HG02840 (cell line): ENCODE measurements at regions not wholly inside any gene's neighbourhood (a gene's known extent, or its start where the extent isn't known, plus 50 kb on each side); places are given as distances from the start of the nearest gene placed in this dataset.
"Not testable (repeated sequence)": the region's sequence is repeated elsewhere in the genome, so short reads cannot be mapped to it uniquely, and the experiment has no call there.

Experiments used
- ATAC-seq: cut with Tn5 transposase; IDR thresholded peaks from one replicate; pipeline ENCODE4 v1.9.1; 2021; ENCODE audit warnings: mild to moderate bottlenecking, moderate library complexity, moderate number of reproducible peaks; ENCODE audit not compliant: unreplicated experiment, low FRiP score

DNA sequence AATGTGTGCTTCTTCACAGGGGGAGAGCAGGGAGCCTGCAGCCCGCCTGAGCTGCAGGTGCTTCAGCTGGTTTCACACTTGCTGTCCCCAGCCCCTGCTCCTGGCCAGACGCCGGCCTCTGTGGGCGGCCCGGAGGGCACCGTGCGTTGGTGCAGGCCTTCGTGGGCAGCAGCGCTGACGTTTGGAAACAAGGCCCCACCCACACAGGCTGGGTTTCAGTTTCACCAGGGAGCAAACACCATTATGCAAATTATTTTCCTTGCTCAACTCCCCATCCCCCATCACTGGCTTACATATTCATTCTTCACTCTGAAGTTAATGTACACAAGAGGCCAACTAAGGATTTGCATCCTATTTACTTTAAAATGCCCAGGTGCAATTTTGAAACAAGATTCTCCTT, 343.2 kb downstream of the BCL2L11 start:
- peak; percentile 90 for ATAC-seq

DNA sequence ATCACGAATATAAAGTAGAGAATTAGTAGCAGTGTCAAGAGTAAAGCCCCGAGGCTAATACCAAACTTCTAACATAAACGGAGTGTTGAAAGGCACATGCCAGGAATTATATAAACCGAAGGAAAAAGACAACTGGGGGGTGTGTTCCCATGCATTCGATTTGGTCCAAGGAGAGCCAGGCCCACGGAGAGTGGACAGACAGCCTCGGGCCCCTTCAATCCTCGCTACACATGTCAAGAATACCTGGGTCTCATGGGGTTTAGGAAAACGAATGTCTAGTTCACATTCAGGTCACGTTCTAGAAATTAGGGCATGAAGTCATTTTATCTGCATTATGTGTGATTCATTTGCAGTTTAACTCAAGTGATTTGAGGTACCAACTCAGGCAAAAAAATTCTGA, 343.7 kb downstream of the BCL2L11 start:
- not testable (repeated sequence) for ATAC-seq

DNA sequence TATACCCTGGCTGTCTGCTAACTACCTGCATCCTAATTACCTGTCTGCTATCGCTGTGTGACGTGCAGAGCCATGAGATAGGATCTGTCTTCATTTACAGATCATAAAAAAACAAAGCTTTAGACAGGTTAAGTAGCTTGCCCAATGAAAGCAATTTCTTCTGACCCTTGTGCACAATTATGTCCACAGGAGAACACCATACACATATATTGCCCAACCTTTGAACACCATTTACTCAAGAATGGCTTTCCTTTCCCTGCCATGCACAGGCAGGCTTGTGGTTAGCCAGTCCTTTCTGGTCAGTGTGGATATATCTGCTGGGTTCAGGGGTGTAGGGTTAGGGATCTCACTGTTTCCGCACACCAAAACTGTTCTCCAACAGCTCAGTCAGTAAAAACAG, 344.8 kb downstream of the BCL2L11 start:
- ATAC-seq, result not testable (repeated sequence)

DNA sequence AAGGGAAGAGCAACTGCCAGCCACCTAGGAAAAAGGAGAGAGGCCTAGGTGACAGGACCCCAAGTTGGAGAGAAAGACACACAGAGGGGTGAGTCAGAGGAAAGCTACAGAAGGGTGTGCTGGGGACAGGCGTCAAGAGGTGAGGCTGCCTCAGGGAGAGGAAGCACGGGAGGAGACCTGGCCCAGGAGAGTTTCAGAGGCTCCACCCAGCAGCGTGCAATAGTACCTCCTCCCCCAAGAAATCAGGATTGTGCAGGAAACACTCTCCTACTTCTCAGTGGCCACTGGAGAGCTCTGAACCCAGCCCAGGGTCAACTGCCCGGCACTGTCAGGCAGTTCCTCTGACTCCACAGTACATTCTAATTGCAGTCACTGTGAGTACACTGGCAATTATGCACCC, 346.0 kb downstream of the BCL2L11 start:
- ATAC-seq, result not testable (repeated sequence)

DNA sequence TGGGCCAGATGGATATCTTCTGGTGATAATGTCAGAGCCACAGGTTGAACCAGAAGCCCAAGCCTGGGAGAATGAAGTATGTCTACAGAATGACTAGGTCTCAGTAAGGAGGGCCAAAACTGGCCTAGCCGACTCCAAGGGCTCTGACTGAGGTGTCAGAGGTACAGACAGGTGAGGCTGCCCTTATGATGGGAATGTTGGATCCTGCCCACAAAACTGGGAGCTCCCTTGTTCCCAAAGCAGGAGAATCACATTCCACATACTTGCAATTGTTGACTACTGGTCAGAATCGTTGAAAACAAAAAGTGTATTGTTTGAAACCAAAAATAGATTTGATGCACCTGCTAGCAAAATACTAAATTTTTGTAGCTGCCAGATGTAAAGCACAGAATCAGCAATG, 350.2 kb downstream of the BCL2L11 start:
- not testable (repeated sequence) for ATAC-seq

DNA sequence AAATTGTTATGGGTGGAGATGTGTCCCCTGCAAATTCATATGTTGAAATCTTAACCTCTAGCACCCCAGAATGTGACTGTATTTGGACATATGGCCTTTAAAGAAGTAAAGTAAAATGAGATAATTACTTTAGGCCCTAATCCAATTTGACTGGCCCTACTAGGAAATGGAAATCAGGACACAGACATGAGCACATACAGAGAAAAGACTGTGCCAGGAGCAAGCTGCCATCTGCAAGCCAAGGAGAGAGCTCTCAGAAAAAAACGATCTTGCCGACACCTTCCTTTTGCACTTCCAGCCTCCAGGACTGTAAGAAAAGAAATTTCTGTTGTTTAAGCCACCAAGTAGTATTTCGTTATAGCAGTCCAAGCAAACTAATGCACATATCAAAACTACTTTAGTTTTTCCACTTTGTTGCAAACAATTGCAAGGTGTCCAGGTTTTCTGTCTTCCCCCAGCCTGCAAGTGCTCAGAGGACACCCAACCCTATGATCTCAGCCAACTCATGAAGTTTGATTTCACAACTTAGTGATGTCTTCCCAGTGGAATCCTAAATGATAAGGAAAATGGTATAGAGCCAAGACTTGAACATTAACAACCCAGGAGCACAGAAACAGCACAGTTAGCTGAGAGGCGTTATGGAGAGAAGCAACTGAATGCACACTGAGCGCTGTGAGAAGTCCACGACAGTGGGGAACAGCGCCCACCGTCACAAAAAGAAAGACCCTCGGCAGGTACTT, 351.2 kb downstream of the BCL2L11 start:
- ATAC-seq, result not testable (repeated sequence)

DNA sequence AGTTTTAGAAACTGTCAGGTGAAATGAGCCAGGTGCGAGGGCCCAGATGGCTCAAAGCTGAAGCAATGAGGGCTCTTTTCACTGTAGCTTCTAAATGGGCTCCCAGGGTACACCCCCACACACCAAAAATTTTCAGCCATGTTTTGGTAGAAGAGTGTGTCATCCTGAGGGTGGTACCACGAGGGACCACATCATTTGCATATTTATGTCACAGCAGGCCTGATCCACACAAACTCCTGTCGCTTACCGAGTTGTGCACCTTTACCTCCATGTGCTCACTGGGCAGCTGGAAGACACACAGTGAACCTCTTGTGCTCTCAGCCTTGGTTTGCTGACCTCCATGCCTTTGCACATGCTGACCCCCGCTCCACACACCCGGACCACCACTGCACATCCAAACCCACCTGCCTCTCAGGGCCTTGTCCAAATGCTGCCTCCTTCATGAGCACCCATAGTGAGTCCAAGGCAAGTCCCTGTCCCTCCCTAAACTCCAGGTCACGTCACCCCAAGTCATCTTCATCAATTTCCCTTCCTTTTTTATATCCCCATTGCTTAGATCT, 352.2 kb downstream of the BCL2L11 start:
- ATAC-seq, result not testable (repeated sequence)

DNA sequence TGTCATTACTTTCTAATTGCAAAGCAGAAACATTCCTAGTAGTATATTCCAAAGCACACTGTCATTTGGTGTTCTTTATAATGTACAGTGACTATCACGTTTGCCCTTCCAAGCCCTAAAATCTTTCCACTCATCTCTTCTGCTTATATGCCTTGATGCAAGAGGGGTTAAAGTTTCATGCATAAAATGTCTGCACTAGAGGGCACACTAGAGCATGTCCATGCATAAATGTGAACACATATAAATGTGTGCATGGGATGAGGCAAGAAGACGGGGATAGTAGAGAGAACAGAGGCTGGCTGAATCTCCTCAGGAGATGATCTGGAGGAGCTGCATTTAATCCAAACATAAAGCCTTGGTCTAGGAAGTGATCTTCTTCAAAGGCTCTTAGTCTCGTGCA, 352.8 kb downstream of the BCL2L11 start:
- not testable (repeated sequence) for ATAC-seq

DNA sequence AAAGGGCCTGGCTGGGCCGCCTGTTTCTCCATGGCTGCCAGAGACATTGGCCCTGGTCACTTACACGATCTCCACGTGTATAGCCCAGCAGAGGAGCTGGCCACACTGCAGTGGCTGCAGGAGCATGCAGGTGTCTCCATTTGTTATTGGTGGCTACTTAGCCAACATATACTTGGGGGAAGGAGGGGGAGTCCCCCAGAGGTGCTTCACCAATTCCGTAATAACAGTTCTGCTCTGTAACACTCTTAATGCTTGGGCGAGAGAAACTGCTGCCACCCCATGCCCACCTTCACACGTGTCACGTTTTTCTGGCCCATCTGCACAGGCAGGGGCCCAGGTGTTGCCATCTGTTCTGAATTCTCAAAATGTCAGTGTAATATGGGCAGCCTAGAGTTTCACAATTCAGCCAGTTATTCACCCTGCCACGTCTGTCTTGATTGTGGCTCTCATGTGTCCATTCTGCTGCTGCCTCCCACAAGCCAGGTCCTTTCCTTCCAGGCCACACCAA, 353.5 kb downstream of the BCL2L11 start:
- not testable (repeated sequence) for ATAC-seq

DNA sequence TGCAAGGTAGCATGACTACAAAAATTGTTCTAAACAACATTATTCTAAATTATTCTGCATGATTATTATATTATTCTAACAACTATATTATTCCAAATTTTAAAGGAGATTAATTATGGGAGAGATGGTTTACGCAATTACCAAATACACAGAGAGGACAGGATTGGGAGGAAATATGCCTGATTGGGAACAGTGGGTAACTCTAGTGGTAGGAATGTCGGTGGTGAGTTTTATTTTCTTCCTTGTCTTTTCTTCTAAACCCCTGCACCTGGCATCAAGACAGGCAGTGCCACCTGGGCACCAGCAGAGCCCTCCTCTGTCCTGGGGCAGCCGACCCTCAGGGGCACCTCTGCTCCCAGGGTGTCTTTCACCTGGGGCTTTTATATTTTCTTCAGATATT, 357.6 kb downstream of the BCL2L11 start:
- ATAC-seq, result not testable (repeated sequence)

DNA sequence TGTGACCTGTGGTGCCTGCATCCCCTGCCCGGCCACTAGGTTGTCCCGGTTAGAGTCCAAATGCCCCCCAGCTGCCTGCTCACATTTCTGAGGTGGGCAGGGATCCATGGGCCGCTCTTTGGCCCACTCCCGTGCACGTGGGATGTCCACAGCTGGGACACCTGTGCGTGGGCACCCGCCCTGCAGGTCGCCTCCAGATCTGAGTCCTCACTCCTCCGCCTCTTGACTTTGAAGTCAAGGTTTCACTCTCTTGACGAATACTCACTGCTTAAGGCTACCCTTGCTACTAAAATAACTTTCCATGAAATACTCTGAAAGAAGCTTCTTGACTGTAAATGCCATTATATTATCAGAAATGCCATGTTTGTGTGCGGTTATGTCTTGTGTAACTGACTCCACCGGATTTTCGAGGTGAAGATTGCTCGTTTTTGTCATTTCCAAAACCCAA, 358.2 kb downstream of the BCL2L11 start:
- peak; percentile 54 for ATAC-seq

DNA sequence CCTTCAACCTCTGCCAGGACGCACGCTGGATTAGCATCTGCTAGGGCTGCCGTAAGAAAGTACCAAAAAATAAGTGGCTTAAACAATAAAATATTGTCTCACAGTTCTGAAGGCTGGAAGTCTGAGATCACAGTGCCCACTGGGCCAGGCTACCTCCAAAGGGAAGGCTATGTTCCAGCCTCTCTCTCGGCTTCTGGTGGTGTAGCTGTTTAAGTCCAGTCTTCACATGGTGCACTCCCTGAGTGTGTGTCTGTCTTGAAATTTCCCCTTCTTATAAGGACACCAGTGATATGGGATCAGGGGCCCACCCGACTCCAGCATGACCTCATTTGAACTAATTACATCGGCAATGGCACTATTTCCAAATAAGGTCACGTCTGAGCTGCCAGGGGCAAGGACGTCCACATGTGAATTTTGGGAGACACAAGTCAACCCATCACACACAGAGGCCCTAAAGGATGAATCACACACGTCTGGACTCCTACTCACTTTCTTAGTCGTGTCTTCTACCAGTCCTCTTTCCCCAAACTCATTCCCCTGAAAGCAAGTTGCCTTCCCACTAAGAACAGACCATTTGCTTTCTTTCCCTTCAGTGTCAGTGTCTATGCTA, 359.4 kb downstream of the BCL2L11 start:
- not testable (repeated sequence) for ATAC-seq

DNA sequence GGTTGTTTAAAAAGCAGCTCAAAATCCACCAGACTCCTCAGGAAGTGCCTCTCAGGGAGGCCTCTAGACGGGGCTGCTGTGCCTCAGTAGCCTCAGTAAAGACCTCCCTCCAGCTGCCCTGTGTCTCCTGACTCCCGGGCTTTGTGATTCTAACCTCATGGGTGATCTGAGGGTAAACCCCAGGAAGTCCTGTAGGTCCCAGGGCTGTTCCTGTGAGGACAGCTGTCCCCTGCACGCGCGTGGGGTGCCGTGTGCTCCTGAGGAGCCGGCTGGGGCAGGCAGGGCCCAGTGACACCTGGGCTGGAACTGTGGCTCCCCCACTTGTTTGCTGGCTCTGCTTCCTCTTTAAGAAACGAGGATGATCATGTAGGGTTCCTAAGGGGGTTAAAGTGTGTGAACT, 359.9 kb downstream of the BCL2L11 start:
- not testable (repeated sequence) for ATAC-seq

DNA sequence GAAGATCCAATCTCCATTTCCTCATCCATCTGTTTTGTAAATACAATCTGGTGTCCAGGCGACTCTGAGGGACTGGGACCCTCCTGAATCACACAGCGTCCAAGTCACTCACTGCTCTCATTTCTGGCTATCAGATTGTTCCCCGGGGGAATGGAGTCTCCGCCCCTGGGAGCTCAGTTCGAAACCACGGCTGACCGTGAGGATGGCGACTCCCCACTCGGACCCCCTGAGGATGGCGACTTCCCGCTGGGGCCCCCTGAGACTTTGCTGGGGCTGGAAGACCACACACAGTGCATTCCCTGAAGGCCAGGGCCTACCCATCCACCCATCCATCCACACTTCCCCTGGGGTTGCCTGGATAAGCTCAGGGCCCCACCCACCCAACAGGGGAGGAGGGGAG, 360.5 kb downstream of the BCL2L11 start:
- ATAC-seq, result not testable (repeated sequence)

DNA sequence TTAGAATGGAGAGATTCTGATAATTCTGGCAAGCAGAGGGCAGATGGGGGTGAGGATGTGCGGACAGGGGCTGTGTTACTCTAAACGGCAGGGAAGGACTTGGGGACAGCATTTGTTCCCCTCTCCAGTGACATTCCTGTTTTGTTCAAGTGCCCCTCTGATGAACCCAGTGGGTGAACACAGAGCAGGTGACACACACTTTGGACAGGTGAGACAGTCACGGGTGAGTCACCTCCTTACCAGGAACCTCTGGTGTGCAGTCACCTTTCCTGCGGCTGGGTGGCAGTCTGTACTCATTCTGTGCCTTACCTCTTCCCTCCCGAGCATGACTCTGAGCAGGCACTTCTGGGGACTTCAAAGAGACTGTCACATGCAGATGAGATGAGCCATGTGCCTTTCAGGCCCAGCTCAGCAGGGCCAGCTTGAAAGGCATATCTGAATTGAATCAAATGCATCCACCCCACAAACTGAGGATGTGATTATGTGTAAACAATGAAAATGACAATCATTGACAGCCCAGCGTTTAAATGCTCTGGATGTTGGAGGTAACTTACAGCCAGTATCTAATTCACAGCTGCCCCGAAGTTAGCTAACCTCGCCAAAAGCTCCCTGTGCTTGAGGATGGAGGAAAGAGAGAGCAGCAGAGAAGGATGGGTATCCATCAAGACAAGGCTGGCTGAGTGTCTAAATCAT, 362.4 kb downstream of the BCL2L11 start:
- ATAC-seq, result peak; percentile 76

DNA sequence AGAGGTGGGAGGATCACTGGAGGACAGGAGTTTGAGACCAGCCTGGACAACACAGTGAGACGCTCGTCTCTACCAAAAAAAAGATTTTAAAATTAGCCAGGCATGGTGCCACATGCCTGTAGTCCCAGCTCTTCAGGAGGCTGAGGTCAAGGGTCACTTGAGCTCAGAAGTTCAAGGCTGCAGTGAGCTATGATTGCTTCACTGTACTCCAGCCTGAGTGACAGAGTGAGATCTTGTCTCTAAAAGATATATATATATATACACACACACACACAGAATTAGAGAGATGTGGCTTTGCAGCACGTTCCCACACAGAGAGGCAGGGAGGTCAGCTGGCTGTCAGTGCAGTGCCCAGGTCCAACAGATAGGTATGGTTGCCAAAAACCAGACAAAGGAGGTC, 363.4 kb downstream of the BCL2L11 start:
- not testable (repeated sequence) for ATAC-seq

DNA sequence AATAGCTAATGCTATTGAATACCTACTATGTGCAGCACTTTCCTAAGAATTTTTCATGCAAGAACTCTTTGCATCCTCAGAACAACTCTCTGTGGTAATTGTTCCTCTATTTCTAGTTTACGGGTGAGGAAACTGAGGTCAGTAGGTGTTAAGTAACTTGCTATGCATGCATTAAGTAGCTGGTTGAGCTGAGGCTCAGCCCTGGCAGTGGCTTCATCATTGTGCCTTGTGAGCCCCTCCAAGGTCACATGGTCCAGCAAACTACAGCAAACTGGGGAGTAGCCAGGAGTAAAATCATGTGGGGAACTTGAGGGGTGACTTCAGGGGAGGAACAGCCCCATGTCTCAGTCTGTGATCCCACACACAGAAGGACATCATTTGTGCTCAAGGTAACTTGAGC, 365.2 kb downstream of the BCL2L11 start:
- ATAC-seq, result not testable (repeated sequence)

DNA sequence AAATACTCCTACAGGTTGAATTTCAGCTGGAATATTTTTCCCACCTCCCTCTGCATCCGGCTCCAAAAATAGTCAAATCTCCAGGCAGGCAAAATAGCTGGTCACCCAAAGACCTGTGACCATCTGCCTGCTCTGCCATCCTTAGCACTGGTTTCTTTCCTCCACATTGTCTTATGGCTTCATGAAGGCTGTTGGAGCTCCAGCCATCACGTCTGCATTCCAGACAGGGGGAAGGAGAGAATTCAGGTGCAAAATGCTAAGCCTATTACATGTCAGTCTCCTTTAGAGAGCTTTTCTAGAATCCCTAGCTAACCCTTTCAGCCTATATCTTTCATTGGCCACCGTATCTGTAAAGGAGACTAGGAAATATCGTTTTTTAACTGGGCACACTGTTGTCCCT, 367.7 kb downstream of the BCL2L11 start:
- not testable (repeated sequence) for ATAC-seq

DNA sequence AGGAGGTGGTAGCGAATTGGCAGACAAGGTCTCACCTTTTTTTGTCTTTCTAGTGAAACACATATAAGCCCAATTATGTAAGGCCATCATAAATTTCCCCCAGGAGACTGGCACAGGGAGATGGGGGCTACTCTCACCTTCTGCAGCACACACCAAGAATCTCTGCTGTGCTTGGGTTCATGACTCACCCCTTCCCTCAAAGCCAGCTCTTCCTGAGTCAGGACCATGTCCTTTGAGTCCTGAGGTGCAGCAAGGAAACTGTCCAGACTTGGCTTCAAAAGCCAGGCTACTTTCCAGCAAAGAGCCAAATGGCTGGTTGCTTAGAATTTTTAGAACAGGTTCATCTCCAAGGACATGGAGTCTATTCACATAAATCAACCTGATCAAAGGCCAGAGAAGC, 368.7 kb downstream of the BCL2L11 start:
- not testable (repeated sequence) for ATAC-seq

DNA sequence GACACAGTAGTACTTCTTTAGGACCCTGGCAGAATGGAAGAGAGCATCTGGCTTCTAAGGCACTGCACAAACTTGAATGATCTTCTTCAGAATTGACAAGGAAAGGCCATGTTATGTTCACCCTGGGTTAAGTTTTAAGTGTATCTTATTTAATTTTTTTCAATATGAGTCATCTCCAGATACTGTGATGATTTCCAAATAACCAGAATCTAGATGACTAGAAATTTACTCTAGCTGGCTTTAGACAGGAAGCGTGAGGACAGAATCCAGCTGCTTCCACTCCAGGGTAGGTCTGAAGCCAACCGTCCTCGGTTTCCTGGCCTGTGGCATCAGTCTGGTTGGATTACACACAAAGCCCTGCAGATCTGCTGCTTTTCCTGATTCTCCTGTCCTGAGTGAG, 370.5 kb downstream of the BCL2L11 start:
- ATAC-seq, result not testable (repeated sequence)

DNA sequence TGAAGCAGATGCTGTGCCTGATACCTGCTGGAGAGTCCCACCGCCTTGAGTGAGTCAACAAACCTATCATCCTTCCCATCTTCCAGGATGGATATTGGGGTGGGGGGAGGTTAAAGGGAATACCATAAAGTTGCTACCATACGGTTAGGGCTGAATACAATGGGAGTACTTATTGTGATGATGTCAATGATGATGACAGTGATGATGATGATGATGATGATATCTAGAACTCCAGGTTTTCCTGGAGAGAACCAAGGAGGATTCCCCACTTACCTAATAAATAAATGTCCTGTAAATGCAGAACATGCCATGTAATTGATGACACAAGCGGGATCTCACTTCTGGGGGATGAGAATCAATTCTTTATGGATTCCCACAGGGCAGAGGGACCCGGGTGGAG, 370.9 kb downstream of the BCL2L11 start:
- not testable (repeated sequence) for ATAC-seq
